ENCODE measurements at regions not wholly inside any gene's neighbourhood (a gene's known extent, or its start where the extent isn't known, plus 50 kb on each side); places are given as distances from the start of the nearest gene placed in this dataset.

- no peaks in the 10 kb centered on the region for H3K36me3 Mint-ChIP-seq
- peaks cover 6 to 9% of the 10 kb centered on the region in 2 donors for H3K4me1 Mint-ChIP-seq
- H3K4me3 Mint-ChIP-seq: no peak overlapping the region
- H3K27ac Mint-ChIP-seq: no peak overlapping the region
- peak; percentile 90 to 94 for ATAC-seq (replicated peaks)
- DNase-seq: no peak
- H3K9me3 Mint-ChIP-seq: no peaks in the 10 kb centered on the region
- peaks cover 8 to 11% of the 10 kb centered on the region in 2 donors for H3K27me3 Mint-ChIP-seq
These were observed 250.2 kb upstream of the GRIP1 start for GRCh38 chr12:66929121-66929520.

GRCh38 chr12:66931091-66931490 lies 252.2 kb upstream of the GRIP1 start:
- ATAC-seq (replicated peaks) (no peak), DNase-seq (no peak)
- Mint-ChIP-seq H3K9me3 (no peaks in the 10 kb centered on the region), H3K27ac (no peak overlapping the region), H3K27me3 (peaks cover 9 to 11% of the 10 kb centered on the region in 2 donors), H3K4me1 (peaks cover 6 to 9% of the 10 kb centered on the region in 2 donors), H3K4me3 (no peak overlapping the region), H3K36me3 (no peaks in the 10 kb centered on the region)

GRCh38 chr12:66932126-66932525 lies 253.2 kb upstream of the GRIP1 start:
- ATAC-seq (replicated peaks) (no peak), DNase-seq (no peak)
- Mint-ChIP-seq H3K9me3 (no peaks in the 10 kb centered on the region), H3K4me3 (no peak overlapping the region), H3K36me3 (no peaks in the 10 kb centered on the region), H3K4me1 (peaks cover 6 to 9% of the 10 kb centered on the region in 2 donors), H3K27me3 (peaks cover 11% of the 10 kb centered on the region in 2 donors), H3K27ac (no peak overlapping the region)

GRCh38 chr12:66934302-66935062 lies 255.6 kb upstream of the GRIP1 start:
- no peak overlapping the region for H3K4me3 Mint-ChIP-seq
- ATAC-seq (replicated peaks) (no peak), DNase-seq (no peak)
- peaks cover 11 to 13% of the 10 kb centered on the region in 2 donors for H3K27me3 Mint-ChIP-seq
- H3K36me3 Mint-ChIP-seq: no peaks in the 10 kb centered on the region
- no peaks in the 10 kb centered on the region for H3K9me3 Mint-ChIP-seq
- no peak overlapping the region for H3K27ac Mint-ChIP-seq
- peaks cover under 1 to 3% of the 10 kb centered on the region in 2 donors for H3K4me1 Mint-ChIP-seq

GRCh38 chr12:66941150-66941549 lies 262.3 kb upstream of the GRIP1 start:
- H3K4me3 Mint-ChIP-seq: no peak overlapping the region
- H3K27ac Mint-ChIP-seq: no peak overlapping the region
- peaks cover 0 to 4% of the 10 kb centered on the region in 2 donors for H3K27me3 Mint-ChIP-seq
- no peaks in the 10 kb centered on the region for H3K4me1 Mint-ChIP-seq
- no peaks in the 10 kb centered on the region for H3K36me3 Mint-ChIP-seq
- H3K9me3 Mint-ChIP-seq: no peaks in the 10 kb centered on the region
- ATAC-seq (replicated peaks) (no peak), DNase-seq (no peak)

GRCh38 chr12:66942741-66943465 lies 264.0 kb upstream of the GRIP1 start:
- ATAC-seq (replicated peaks) (no peak), DNase-seq (no peak)
- Mint-ChIP-seq H3K9me3 (no peaks in the 10 kb centered on the region), H3K27me3 (no peaks in the 10 kb centered on the region), H3K36me3 (no peaks in the 10 kb centered on the region), H3K27ac (no peak overlapping the region), H3K4me3 (no peak overlapping the region), H3K4me1 (no peaks in the 10 kb centered on the region)

- H3K36me3 Mint-ChIP-seq: no peaks in the 10 kb centered on the region
- no peak overlapping the region for H3K27ac Mint-ChIP-seq
- H3K4me1 Mint-ChIP-seq: no peaks in the 10 kb centered on the region
- H3K27me3 Mint-ChIP-seq: peaks cover 0 to 4% of the 10 kb centered on the region in 2 donors
- no peaks in the 10 kb centered on the region for H3K9me3 Mint-ChIP-seq
- ATAC-seq (replicated peaks) (no peak), DNase-seq (no peak)
- no peak overlapping the region for H3K4me3 Mint-ChIP-seq
These were observed 265.5 kb upstream of the GRIP1 start for GRCh38 chr12:66944365-66944764.

- no peaks in the 10 kb centered on the region for H3K9me3 Mint-ChIP-seq
- H3K27me3 Mint-ChIP-seq: peaks cover 0 to 4% of the 10 kb centered on the region in 2 donors
- H3K27ac Mint-ChIP-seq: no peak overlapping the region
- no peaks in the 10 kb centered on the region for H3K36me3 Mint-ChIP-seq
- H3K4me1 Mint-ChIP-seq: no peaks in the 10 kb centered on the region
- DNase-seq (no peak), ATAC-seq (replicated peaks) (no peak)
- H3K4me3 Mint-ChIP-seq: no peak overlapping the region
These were observed 266.4 kb upstream of the GRIP1 start for GRCh38 chr12:66945189-66945817.

- no peak overlapping the region for H3K4me3 Mint-ChIP-seq
- H3K9me3 Mint-ChIP-seq: no peaks in the 10 kb centered on the region
- DNase-seq: no peak
- no peaks in the 10 kb centered on the region for H3K36me3 Mint-ChIP-seq
- ATAC-seq (replicated peaks): peak; percentile 49 to 67
- peaks cover 4 to 5% of the 10 kb centered on the region in 2 donors for H3K27me3 Mint-ChIP-seq
- no peaks in the 10 kb centered on the region for H3K4me1 Mint-ChIP-seq
- no peak overlapping the region for H3K27ac Mint-ChIP-seq
These were observed 268.2 kb upstream of the GRIP1 start for GRCh38 chr12:66947119-66947518.

- no peak overlapping the region for H3K27ac Mint-ChIP-seq
- H3K36me3 Mint-ChIP-seq: no peaks in the 10 kb centered on the region
- no peaks in the 10 kb centered on the region for H3K4me1 Mint-ChIP-seq
- DNase-seq: no peak
- ATAC-seq (replicated peaks): no peak
- H3K4me3 Mint-ChIP-seq: no peak overlapping the region
- peaks cover 4 to 6% of the 10 kb centered on the region in 2 donors for H3K27me3 Mint-ChIP-seq
- H3K9me3 Mint-ChIP-seq: no peaks in the 10 kb centered on the region
These were observed 273.8 kb upstream of the GRIP1 start for GRCh38 chr12:66952668-66953067.

GRCh38 chr12:66956300-66956699 lies 277.4 kb upstream of the GRIP1 start:
- no peak for DNase-seq
- Mint-ChIP-seq H3K36me3 (no peaks in the 10 kb centered on the region), H3K27ac (no peak overlapping the region), H3K4me3 (no peak overlapping the region), H3K4me1 (no peaks in the 10 kb centered on the region), H3K27me3 (peaks cover 0 to 6% of the 10 kb centered on the region in 2 donors), H3K9me3 (no peaks in the 10 kb centered on the region)
- no peak for ATAC-seq (replicated peaks)

GRCh38 chr12:66959276-66959675 lies 280.4 kb upstream of the GRIP1 start:
- ATAC-seq (replicated peaks): no peak
- H3K9me3 Mint-ChIP-seq: no peaks in the 10 kb centered on the region
- H3K36me3 Mint-ChIP-seq: no peaks in the 10 kb centered on the region
- H3K27ac Mint-ChIP-seq: no peak overlapping the region
- H3K4me1 Mint-ChIP-seq: no peaks in the 10 kb centered on the region
- H3K4me3 Mint-ChIP-seq: no peak overlapping the region
- no peak for DNase-seq
- no peaks in the 10 kb centered on the region for H3K27me3 Mint-ChIP-seq

- H3K27ac Mint-ChIP-seq: no peak overlapping the region
- ATAC-seq (replicated peaks) (no peak), DNase-seq (no peak)
- H3K4me1 Mint-ChIP-seq: no peaks in the 10 kb centered on the region
- H3K4me3 Mint-ChIP-seq: no peak overlapping the region
- no peaks in the 10 kb centered on the region for H3K36me3 Mint-ChIP-seq
- no peaks in the 10 kb centered on the region for H3K27me3 Mint-ChIP-seq
- H3K9me3 Mint-ChIP-seq: no peaks in the 10 kb centered on the region
These were observed 281.1 kb upstream of the GRIP1 start for GRCh38 chr12:66960006-66960405.

GRCh38 chr12:66960704-66961690 lies 282.1 kb upstream of the GRIP1 start:
- DNase-seq: no peak
- no peak overlapping the region for H3K27ac Mint-ChIP-seq
- H3K9me3 Mint-ChIP-seq: no peaks in the 10 kb centered on the region
- no peaks in the 10 kb centered on the region for H3K36me3 Mint-ChIP-seq
- no peaks in the 10 kb centered on the region for H3K27me3 Mint-ChIP-seq
- no peak for ATAC-seq (replicated peaks)
- H3K4me3 Mint-ChIP-seq: no peak overlapping the region
- H3K4me1 Mint-ChIP-seq: no peaks in the 10 kb centered on the region

Data from stimulated activated naive B cell treated with anti-CD40 and anti-IgM and Interleukin-4, amounts not matched to agents 10 μg/mL and 1 μg/mL and 100 μg/mL, for 72 hours (primary cell).